Breast epithelium (tissue), 4 donors: ENCODE measurements at regions not wholly inside any gene's neighbourhood (a gene's known extent, or its start where the extent isn't known, plus 50 kb on each side); places are given as distances from the start of the nearest gene placed in this dataset.

Experiments used
- DNase-seq, 2 donors: peaks; one replicate each; pipeline ENCODE4 v3.0.0-alpha.2; 2019; ENCODE audit warnings: low spot score in 2 of 2
- H3K27ac ChIP-seq, 2 donors: fragments of 200-600 bp; sonication (generic) in 1 of 2; one replicate each; pipeline ENCODE4 v1.5.1; 2016 to 2019; ENCODE audit warnings: mild to moderate bottlenecking in 1 of 2
- H3K27me3 ChIP-seq, 2 donors: fragments of 200-600 bp; sonication (generic) in 1 of 2; one replicate each; pipeline versions ENCODE4 v1.5.1 to v1.6.0; 2017 to 2019; ENCODE audit warnings: control low read depth in 1 of 2, mild to moderate bottlenecking in 1 of 2
- H3K36me3 ChIP-seq: fragments of 200-600 bp; one replicate; pipeline ENCODE4 v1.5.1; 2019
- H3K4me1 ChIP-seq, 2 donors: fragments of 200-600 bp; sonication (generic); one replicate each; pipeline ENCODE4 v1.5.1; 2016 to 2019; ENCODE audit warnings: control low read depth in 1 of 2
- H3K4me3 ChIP-seq, 3 donors: fragments of 200-600 bp; sonication (generic); 1 replicate in 2 of 3; 2 replicates in 1 of 3; pipeline ENCODE4 v1.5.1; 2016 to 2019; ENCODE audit warnings: mild to moderate bottlenecking in 3 of 3, moderate library complexity in 2 of 3
- H3K9me3 ChIP-seq, 2 donors: fragments of 200-600 bp; sonication (generic) in 1 of 2; one replicate each; pipeline ENCODE4 v1.5.1; 2016 to 2019; ENCODE audit warnings: control low read depth in 1 of 2
- CTCF ChIP-seq, 3 donors: fragments of 450-650 bp; IDR thresholded peaks; one replicate each; pipeline ENCODE4 v1.5.1; 2016 to 2017; ENCODE audit warnings: antibody characterized with exemption in 3 of 3, mild to moderate bottlenecking in 3 of 3, moderate library complexity in 3 of 3
- POLR2A ChIP-seq: fragments of 450-650 bp; IDR thresholded peaks from one replicate; pipeline ENCODE4 v1.6.1; 2016; ENCODE audit warnings: antibody characterized with exemption, mild to moderate bottlenecking, moderate library complexity
- POLR2AphosphoS5 ChIP-seq, 3 donors: sonication (generic); formaldehyde crosslinking; IDR thresholded peaks; one replicate each; pipeline ENCODE4 v1.6.1; 2017; ENCODE audit warnings: antibody characterized with exemption in 3 of 3
- intact Hi-C: fragments of 100-400 bp; cut with DNase I; formaldehyde crosslinking; loops from one replicate; pipeline ENCODE4 v1.15.1; 2023; ENCODE audit warnings: low total_unique reads

DNA sequence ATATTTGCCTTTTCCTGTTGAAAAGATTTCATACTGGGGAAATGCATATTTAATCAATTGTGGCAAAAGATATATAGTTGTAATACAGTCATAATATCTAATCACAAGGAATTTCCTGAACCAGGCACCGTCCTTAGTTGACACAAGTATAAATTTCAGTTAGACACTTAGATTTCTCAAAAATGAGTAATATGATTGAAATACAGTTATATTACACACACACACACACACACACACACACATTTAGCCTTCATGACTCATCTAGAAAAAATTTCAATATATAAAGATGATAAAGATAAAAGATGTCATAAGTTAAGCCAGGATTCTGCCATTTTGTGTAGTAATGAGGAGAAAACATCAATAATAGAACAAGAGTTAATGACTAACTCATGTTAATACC is 258.4 kb upstream of the ZNF804A start:
- H3K4me3 ChIP-seq = no peak overlapping the region
- intact Hi-C loops = no loop called here
- no peaks in the 10 kb centered on the region for H3K9me3 ChIP-seq
- no peak for DNase-seq
- no peak for TF ChIP-seq POLR2AphosphoS5 (IDR thresholded peaks at IDR 0.05)
- TF ChIP-seq CTCF (IDR thresholded peaks at IDR 0.05) = no peak
- no peak for TF ChIP-seq POLR2A
- H3K36me3 ChIP-seq = no peaks in the 10 kb centered on the region
- no peaks in the 10 kb centered on the region for H3K4me1 ChIP-seq
- H3K27ac ChIP-seq = no peak overlapping the region
- H3K27me3 ChIP-seq = no peaks in the 10 kb centered on the region

- intact Hi-C loops = no loop called here
- H3K4me3 ChIP-seq = no peak overlapping the region
- no peak for DNase-seq
- H3K27ac ChIP-seq = no peak overlapping the region
- TF ChIP-seq POLR2AphosphoS5 (IDR thresholded peaks at IDR 0.05) (no peak), CTCF (IDR thresholded peaks at IDR 0.05) (no peak), POLR2A (no peak)
- H3K36me3 ChIP-seq = no peaks in the 10 kb centered on the region
- no peaks in the 10 kb centered on the region for H3K27me3 ChIP-seq
- H3K4me1 ChIP-seq = no peaks in the 10 kb centered on the region
- no peaks in the 10 kb centered on the region for H3K9me3 ChIP-seq
Measured at GRCh38 chr2:184346338-184346862, 251.9 kb upstream of the ZNF804A start.

GRCh38 chr2:184351126-184351525 is 247.2 kb upstream of the ZNF804A start:
- H3K27ac ChIP-seq = no peak overlapping the region
- H3K4me1 ChIP-seq = no peaks in the 10 kb centered on the region
- DNase-seq = no peak
- TF ChIP-seq POLR2AphosphoS5 (IDR thresholded peaks at IDR 0.05) = no peak
- TF ChIP-seq POLR2A = no peak
- TF ChIP-seq CTCF (IDR thresholded peaks at IDR 0.05) = no peak
- intact Hi-C loops = no loop called here
- H3K36me3 ChIP-seq = no peaks in the 10 kb centered on the region
- H3K27me3 ChIP-seq = no peaks in the 10 kb centered on the region
- H3K9me3 ChIP-seq = no peaks in the 10 kb centered on the region
- H3K4me3 ChIP-seq = no peak overlapping the region

DNA sequence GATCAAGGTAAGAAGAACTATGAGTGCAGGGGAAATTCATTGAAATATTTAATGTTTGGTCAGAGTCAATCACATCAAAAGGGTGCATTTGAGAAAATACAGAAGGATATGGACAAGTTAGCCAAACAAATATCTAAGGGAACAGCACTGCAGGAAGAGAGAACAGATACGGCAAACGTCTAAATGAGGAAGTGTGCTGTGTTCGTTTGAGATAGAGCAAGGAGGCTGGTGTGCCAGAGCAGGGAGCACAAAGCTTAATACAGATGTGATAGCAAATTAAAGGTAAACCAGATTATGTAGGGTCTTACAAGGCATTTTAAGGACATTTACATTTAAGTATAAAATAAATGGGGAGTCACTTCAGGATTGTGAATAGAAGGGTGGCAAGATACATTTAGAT is 241.3 kb upstream of the ZNF804A start:
- H3K4me3 ChIP-seq = no peak overlapping the region
- intact Hi-C loops = no loop called here

DNA sequence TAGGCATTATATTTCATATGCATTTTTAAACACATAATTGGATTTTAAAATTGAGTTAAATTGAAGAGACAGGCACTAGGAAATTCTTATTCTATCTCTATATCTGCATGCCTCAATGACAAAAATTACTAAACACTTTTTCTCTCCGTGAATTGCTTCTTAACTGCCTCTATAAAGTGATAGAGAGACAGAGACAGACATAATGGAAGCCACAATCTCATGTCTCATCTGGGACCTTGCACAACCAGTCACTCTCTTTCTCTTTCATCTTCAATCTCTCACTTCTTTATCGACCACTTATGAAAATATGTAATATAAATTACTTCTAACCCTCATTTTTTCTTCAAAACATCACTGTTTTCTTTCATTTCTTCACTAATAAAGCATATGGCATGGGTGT is 238.9 kb upstream of the ZNF804A start:
- no peak for TF ChIP-seq POLR2A
- TF ChIP-seq CTCF (IDR thresholded peaks at IDR 0.05) = no peak
- TF ChIP-seq POLR2AphosphoS5 (IDR thresholded peaks at IDR 0.05) = no peak
- Histone ChIP-seq H3K9me3 (no peaks in the 10 kb centered on the region), H3K27ac (no peak overlapping the region), H3K4me3 (no peak overlapping the region), H3K27me3 (no peaks in the 10 kb centered on the region), H3K36me3 (no peaks in the 10 kb centered on the region), H3K4me1 (no peaks in the 10 kb centered on the region)
- no peak for DNase-seq
- intact Hi-C loops = no loop called here

More for the DNA sequence above, 241.3 kb upstream of the ZNF804A start:
- Histone ChIP-seq H3K36me3 (no peaks in the 10 kb centered on the region), H3K4me1 (no peaks in the 10 kb centered on the region), H3K27ac (no peak overlapping the region), H3K9me3 (no peaks in the 10 kb centered on the region), H3K27me3 (no peaks in the 10 kb centered on the region)
- TF ChIP-seq POLR2A = no peak
- no peak for TF ChIP-seq POLR2AphosphoS5 (IDR thresholded peaks at IDR 0.05)
- no peak for TF ChIP-seq CTCF (IDR thresholded peaks at IDR 0.05)
- DNase-seq = no peak
